H9 (cell line): ENCODE measurements at regions not wholly inside any gene's neighbourhood (a gene's known extent, or its start where the extent isn't known, plus 50 kb on each side); places are given as distances from the start of the nearest gene placed in this dataset.

ENCODE experiments used
- DNase-seq: peaks from one replicate; pipeline ENCODE4 v3.0.0-alpha.2; 2017
- H2AFZ ChIP-seq: one replicate; pipeline ENCODE4 v1.6.1; 2013; ENCODE audit warnings: mild to moderate bottlenecking, low read length, control low read depth, moderate library complexity
- H2AK5ac ChIP-seq: 2 replicates; pipeline ENCODE4 v1.6.1; 2013; ENCODE audit warnings: low read length, control low read depth, mixed read lengths; ENCODE audit not compliant: insufficient read length
- H2BK120ac ChIP-seq: one replicate; pipeline ENCODE4 v1.6.1; 2013; ENCODE audit warnings: low read depth, mild to moderate bottlenecking, low read length, control low read depth, inconsistent platforms; ENCODE audit not compliant: poor library complexity, severe bottlenecking
- H2BK12ac ChIP-seq: 2 replicates; pipeline ENCODE4 v1.6.1; 2013; ENCODE audit warnings: low read length, control low read depth, mixed read lengths, low read depth; ENCODE audit not compliant: insufficient read length
- H2BK15ac ChIP-seq: 2 replicates; pipeline ENCODE4 v1.6.1; 2013; ENCODE audit warnings: low read depth, low read length, control low read depth
- H2BK20ac ChIP-seq: one replicate; pipeline ENCODE4 v1.6.1; 2013; ENCODE audit warnings: low read depth, mild to moderate bottlenecking, low read length, control low read depth, inconsistent platforms; ENCODE audit not compliant: poor library complexity, severe bottlenecking
- H2BK5ac ChIP-seq: 2 replicates; pipeline ENCODE4 v1.6.1; 2013; ENCODE audit warnings: low read length, control low read depth, mixed read lengths; ENCODE audit not compliant: insufficient read length
- H3K14ac ChIP-seq: 2 replicates; pipeline ENCODE4 v1.6.1; 2013; ENCODE audit warnings: low read length, control low read depth; ENCODE audit not compliant: insufficient read depth
- H3K18ac ChIP-seq: 2 replicates; pipeline ENCODE4 v1.6.1; 2013; ENCODE audit warnings: low read depth, mild to moderate bottlenecking, mixed read lengths, low read length, control low read depth; ENCODE audit not compliant: insufficient read length
- H3K23ac ChIP-seq: 2 replicates; pipeline ENCODE4 v1.6.1; 2013; ENCODE audit warnings: low read length, control low read depth, mixed read lengths, low read depth; ENCODE audit not compliant: insufficient read length
- H3K23me2 ChIP-seq: 2 replicates; pipeline ENCODE4 v1.6.1; 2013; ENCODE audit warnings: low read depth, mild to moderate bottlenecking, mixed read lengths, low read length, control low read depth; ENCODE audit not compliant: insufficient read length, poor library complexity, severe bottlenecking
- H3K27ac ChIP-seq: 2 replicates; pipeline ENCODE4 v1.5.1; 2013; ENCODE audit warnings: low read length, control low read depth, mixed read lengths, low read depth; ENCODE audit not compliant: insufficient read length
- H3K27me3 ChIP-seq: 2 replicates; pipeline ENCODE4 v1.6.1; 2013; ENCODE audit warnings: low read length, control low read depth, inconsistent platforms; ENCODE audit not compliant: insufficient read depth
- H3K4ac ChIP-seq: 2 replicates; pipeline ENCODE4 v1.6.1; 2013; ENCODE audit warnings: low read depth, mild to moderate bottlenecking, control low read depth, inconsistent platforms, low read length, moderate library complexity
- H3K4me1 ChIP-seq: 2 replicates; pipeline ENCODE4 v1.6.1; 2013; ENCODE audit warnings: low read length, control low read depth, inconsistent platforms; ENCODE audit not compliant: insufficient read depth
- H3K4me2 ChIP-seq: 2 replicates; pipeline ENCODE4 v1.6.1; 2013; ENCODE audit warnings: low read length, control low read depth, mixed read lengths; ENCODE audit not compliant: insufficient read length, insufficient read depth
- H3K56ac ChIP-seq: 2 replicates; pipeline ENCODE4 v1.6.1; 2013; ENCODE audit warnings: low read depth, mild to moderate bottlenecking, mixed read lengths, low read length, control low read depth; ENCODE audit not compliant: insufficient read length
- H3K79me1 ChIP-seq: 2 replicates; pipeline ENCODE4 v1.6.1; 2013; ENCODE audit warnings: low read depth, mild to moderate bottlenecking, moderate library complexity, low read length, control low read depth, inconsistent platforms; ENCODE audit not compliant: insufficient read depth, poor library complexity, severe bottlenecking
- H3K79me2 ChIP-seq: 2 replicates; pipeline ENCODE4 v1.6.1; 2013; ENCODE audit warnings: low read length, control low read depth, inconsistent platforms; ENCODE audit not compliant: insufficient read depth
- H3K9ac ChIP-seq: 2 replicates; pipeline ENCODE4 v1.6.1; 2013; ENCODE audit warnings: low read length, control low read depth, mixed read lengths; ENCODE audit not compliant: insufficient read length; ENCODE audit errors: extremely low read depth
- H3K9me3 ChIP-seq: one replicate; pipeline ENCODE4 v1.6.1; 2013; ENCODE audit warnings: low read depth, low read length, inconsistent platforms; ENCODE audit not compliant: control insufficient read depth
- H3T11ph ChIP-seq: one replicate; pipeline ENCODE4 v1.6.1; 2013; ENCODE audit warnings: mild to moderate bottlenecking, low read length, control low read depth, inconsistent platforms
- H4K20me1 ChIP-seq: one replicate; pipeline ENCODE4 v1.6.1; 2013; ENCODE audit not compliant: control insufficient read depth, insufficient read length, insufficient read depth
- H4K5ac ChIP-seq: 2 replicates; pipeline ENCODE4 v1.6.1; 2013; ENCODE audit warnings: low read depth, mild to moderate bottlenecking, mixed read lengths, low read length, control low read depth; ENCODE audit not compliant: insufficient read length
- H4K8ac ChIP-seq: replicated peaks from 2 replicates; pipeline ENCODE4 v1.6.1; 2013; ENCODE audit warnings: low read length, control low read depth, mixed read lengths, low read depth; ENCODE audit not compliant: insufficient read length
- H4K91ac ChIP-seq: 2 replicates; pipeline ENCODE4 v1.6.1; 2013; ENCODE audit warnings: low read depth, mild to moderate bottlenecking, moderate library complexity, mixed read lengths, low read length, control low read depth; ENCODE audit not compliant: insufficient read length
- H3K27ac Mint-ChIP-seq, 3 experiments: 2 replicates in 2 of 3; 3 replicates in 1 of 3; pipeline ENCODE4 v1.8.0; 2020 to 2021; ENCODE audit warnings: mixed read lengths in 3 of 3, mild to moderate bottlenecking in 1 of 3, moderate library complexity in 1 of 3
- H3K27me3 Mint-ChIP-seq: 2 replicates; pipeline ENCODE4 v1.8.0; 2021; ENCODE audit warnings: low read depth, mild to moderate bottlenecking, moderate library complexity, mixed read lengths
- H3K36me3 Mint-ChIP-seq, 3 experiments: 2 replicates in 2 of 3; 3 replicates in 1 of 3; pipeline ENCODE4 v1.8.0; 2020 to 2021; ENCODE audit warnings: low read depth in 3 of 3, mixed read lengths in 3 of 3; ENCODE audit not compliant: insufficient read depth in 1 of 3
- H3K4me1 Mint-ChIP-seq, 2 experiments: 2 replicates each; pipeline ENCODE4 v1.8.0; 2020; ENCODE audit warnings: mixed read lengths in 2 of 2
- H3K4me3 Mint-ChIP-seq, 2 experiments: 2 replicates in 1 of 2; 3 replicates in 1 of 2; pipeline ENCODE4 v1.8.0; 2020 to 2021; ENCODE audit warnings: mild to moderate bottlenecking in 2 of 2, mixed read lengths in 2 of 2, moderate library complexity in 1 of 2
- H3K9me3 Mint-ChIP-seq, 2 experiments: 2 replicates in 1 of 2; 3 replicates in 1 of 2; pipeline ENCODE4 v1.8.0; 2020; ENCODE audit warnings: mild to moderate bottlenecking in 2 of 2, mixed read lengths in 2 of 2, moderate library complexity in 1 of 2
- WGBS: extraction: QIAGEN DNeasy Blood & Tissue Kit; methylation state at CpG from one replicate; pipeline ENCODE4 v1.1.7; 2013; ENCODE audit warnings: missing lambda C conversion rate, low lambda C conversion rate, mixed read lengths; ENCODE audit not compliant: insufficient read length; ENCODE audit errors: extremely low coverage; 5-methylcytosine and 5-hydroxymethylcytosine counted together
- TF ChIP-seq, protein P1 (sequence below): fragments of 200-600 bp; sonication (generic); conservative IDR thresholded peaks from 3 replicates; pipeline ENCODE4 v1.8.0; 2021; ENCODE audit warnings: antibody characterized with exemption, mild to moderate bottlenecking

- Histone ChIP-seq H3K79me2 (no peaks in the 10 kb centered on the region), H2BK15ac (no peak overlapping the region), H3K9ac (no peak overlapping the region), H3K4me1 (peaks cover 6% of the 10 kb centered on the region; the same call in 1 of the 2 replicates), H2BK120ac (no peak overlapping the region), H3T11ph (no peak overlapping the region), H2BK20ac (no peak overlapping the region), H4K20me1 (no peaks in the 10 kb centered on the region), H3K27me3 (no peaks in the 10 kb centered on the region), H3K27ac (no peak overlapping the region), H3K4ac (no peak overlapping the region), H3K18ac (no peak overlapping the region), H3K56ac (no peak overlapping the region), H3K4me2 (peak overlapping the region; percentile 12), H3K9me3 (no peaks in the 10 kb centered on the region), H3K23ac (no peak overlapping the region), H3K23me2 (no peaks in the 10 kb centered on the region), H2AK5ac (no peak overlapping the region), H4K8ac (no peak overlapping the region), H2BK5ac (no peak overlapping the region), H3K14ac (no peak overlapping the region), H4K5ac (no peak overlapping the region), H2BK12ac (no peak overlapping the region), H4K91ac (no peak overlapping the region), H3K79me1 (no peaks in the 10 kb centered on the region), H2AFZ (no peak overlapping the region)
- H3K27me3 Mint-ChIP-seq = no peaks in the 10 kb centered on the region
- no peak overlapping the region for H3K27ac Mint-ChIP-seq
- peaks cover 20 to 22% of the 10 kb centered on the region in 2 experiments for H3K4me1 Mint-ChIP-seq
- H3K9me3 Mint-ChIP-seq = peaks cover 0 to 2% of the 10 kb centered on the region in 2 experiments; a peak in 2 of 5 replicates
- WGBS = 100% methylated on average over 1 of the region's 4 CpGs
- TF ChIP-seq, protein P1, sequence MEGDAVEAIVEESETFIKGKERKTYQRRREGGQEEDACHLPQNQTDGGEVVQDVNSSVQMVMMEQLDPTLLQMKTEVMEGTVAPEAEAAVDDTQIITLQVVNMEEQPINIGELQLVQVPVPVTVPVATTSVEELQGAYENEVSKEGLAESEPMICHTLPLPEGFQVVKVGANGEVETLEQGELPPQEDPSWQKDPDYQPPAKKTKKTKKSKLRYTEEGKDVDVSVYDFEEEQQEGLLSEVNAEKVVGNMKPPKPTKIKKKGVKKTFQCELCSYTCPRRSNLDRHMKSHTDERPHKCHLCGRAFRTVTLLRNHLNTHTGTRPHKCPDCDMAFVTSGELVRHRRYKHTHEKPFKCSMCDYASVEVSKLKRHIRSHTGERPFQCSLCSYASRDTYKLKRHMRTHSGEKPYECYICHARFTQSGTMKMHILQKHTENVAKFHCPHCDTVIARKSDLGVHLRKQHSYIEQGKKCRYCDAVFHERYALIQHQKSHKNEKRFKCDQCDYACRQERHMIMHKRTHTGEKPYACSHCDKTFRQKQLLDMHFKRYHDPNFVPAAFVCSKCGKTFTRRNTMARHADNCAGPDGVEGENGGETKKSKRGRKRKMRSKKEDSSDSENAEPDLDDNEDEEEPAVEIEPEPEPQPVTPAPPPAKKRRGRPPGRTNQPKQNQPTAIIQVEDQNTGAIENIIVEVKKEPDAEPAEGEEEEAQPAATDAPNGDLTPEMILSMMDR = no peak
- no peaks in the 10 kb centered on the region for H3K36me3 Mint-ChIP-seq
- H3K4me3 Mint-ChIP-seq = no peak overlapping the region
- no peak for DNase-seq
Measured at GRCh38 chr16:73915935-73916334, 380.7 kb upstream of the PSMD7 start.
